CD14-positive monocyte (primary cell): ENCODE measurements at regions not wholly inside any gene's neighbourhood (a gene's known extent, or its start where the extent isn't known, plus 50 kb on each side); places are given as distances from the start of the nearest gene placed in this dataset.

ENCODE experiments used
- DNase-seq, 3 donors: peaks; one replicate each; pipeline ENCODE4 v3.0.0-alpha.2; 2011 to 2022
- H2AFZ ChIP-seq: 2 replicates; pipeline ENCODE4 v1.6.0; 2012; ENCODE audit warnings: mild to moderate bottlenecking, low read depth, low read length, inconsistent platforms; ENCODE audit not compliant: insufficient read depth, poor library complexity, severe bottlenecking
- H3K27ac ChIP-seq, 2 donors: 1 replicate in 1 of 2; 2 replicates in 1 of 2; pipeline ENCODE4 v1.5.1; 2012 to 2013; ENCODE audit warnings: low read length in 2 of 2, control low read depth in 1 of 2, inconsistent platforms in 1 of 2, low read depth in 1 of 2, mild to moderate bottlenecking in 1 of 2
- H3K27me3 ChIP-seq, 2 donors: one replicate each; pipeline versions ENCODE4 v1.6.0 to v1.6.1; 2011 to 2013; ENCODE audit warnings: low read length in 2 of 2; ENCODE audit not compliant: control insufficient read depth in 2 of 2, insufficient read depth in 2 of 2
- H3K36me3 ChIP-seq, 2 donors: replicated peaks in 1 of 2; 1 replicate in 1 of 2; 2 replicates in 1 of 2; pipeline versions ENCODE4 v1.5.1 to v1.6.1; 2012 to 2013; ENCODE audit warnings: low read length in 2 of 2, control low read depth in 1 of 2, inconsistent platforms in 1 of 2, mild to moderate bottlenecking in 1 of 2; ENCODE audit not compliant: insufficient read depth in 2 of 2, control insufficient read depth in 1 of 2
- H3K4me1 ChIP-seq, 2 donors: 1 replicate in 1 of 2; 2 replicates in 1 of 2; pipeline versions ENCODE4 v1.5.1 to v1.6.1; 2012 to 2013; ENCODE audit warnings: low read length in 2 of 2, control low read depth in 1 of 2, inconsistent platforms in 1 of 2, mild to moderate bottlenecking in 1 of 2, moderate library complexity in 1 of 2; ENCODE audit not compliant: insufficient read depth in 2 of 2, control insufficient read depth in 1 of 2
- H3K4me2 ChIP-seq: replicated peaks from 2 replicates; pipeline ENCODE3; 2012; ENCODE audit warnings: low read length, moderate library complexity, mild to moderate bottlenecking; ENCODE audit not compliant: poor library complexity, severe bottlenecking; ENCODE audit errors: extremely low read depth
- H3K4me3 ChIP-seq, 3 experiments: fragments of 200-600 bp in 1 of 3; sonication (generic) in 1 of 3; replicated peaks in 1 of 3; 1 replicate in 2 of 3; 2 replicates in 1 of 3; pipeline ENCODE4 v1.5.1; 2011 to 2013; ENCODE audit warnings: low read length in 3 of 3, mild to moderate bottlenecking in 3 of 3, control low read depth in 2 of 3, low read depth in 2 of 3, inconsistent platforms in 1 of 3, moderate library complexity in 1 of 3
- H3K79me2 ChIP-seq: 2 replicates; pipeline ENCODE4 v1.6.0; 2012; ENCODE audit warnings: mild to moderate bottlenecking, control low read depth, inconsistent platforms, low read length, moderate library complexity; ENCODE audit not compliant: insufficient read depth
- H3K9ac ChIP-seq: 2 replicates; pipeline ENCODE4 v1.6.0; 2017; ENCODE audit warnings: low read length, mild to moderate bottlenecking; ENCODE audit not compliant: insufficient read depth, poor library complexity, severe bottlenecking
- H3K9me3 ChIP-seq, 2 donors: replicated peaks in 1 of 2; 1 replicate in 1 of 2; 2 replicates in 1 of 2; pipeline versions ENCODE4 v1.5.1 to v1.6.1; 2012 to 2013; ENCODE audit warnings: low read length in 2 of 2, control low read depth in 1 of 2; ENCODE audit not compliant: control insufficient read depth in 1 of 2, insufficient read depth in 1 of 2
- H4K20me1 ChIP-seq: 2 replicates; pipeline ENCODE4 v1.6.0; 2012; ENCODE audit warnings: mild to moderate bottlenecking, low read length, control low read depth, moderate library complexity; ENCODE audit not compliant: insufficient read depth
- H3K27ac Mint-ChIP-seq, 7 donors: one replicate each; pipeline ENCODE4 v1.8.0; 2020; ENCODE audit warnings: mild to moderate bottlenecking in 7 of 7, mixed read lengths in 7 of 7, moderate library complexity in 6 of 7, inconsistent platforms in 2 of 7
- H3K27me3 Mint-ChIP-seq, 3 donors: one replicate each; pipeline ENCODE4 v1.8.0; 2021 to 2022; ENCODE audit warnings: low read depth in 3 of 3, mild to moderate bottlenecking in 3 of 3, mixed read lengths in 3 of 3, moderate library complexity in 3 of 3, inconsistent platforms in 1 of 3
- H3K36me3 Mint-ChIP-seq, 2 donors: one replicate each; pipeline ENCODE4 v1.8.0; 2020; ENCODE audit warnings: mixed read lengths in 2 of 2, inconsistent platforms in 1 of 2, mild to moderate bottlenecking in 1 of 2
- H3K4me1 Mint-ChIP-seq: one replicate; pipeline ENCODE4 v1.8.0; 2020; ENCODE audit warnings: mild to moderate bottlenecking, mixed read lengths
- H3K4me3 Mint-ChIP-seq, 2 donors: one replicate each; pipeline ENCODE4 v1.8.0; 2020; ENCODE audit warnings: mild to moderate bottlenecking in 2 of 2, mixed read lengths in 2 of 2, moderate library complexity in 1 of 2
- H3K9me3 Mint-ChIP-seq, 7 donors: one replicate each; pipeline ENCODE4 v1.8.0; 2020 to 2022; ENCODE audit warnings: mixed read lengths in 7 of 7, mild to moderate bottlenecking in 6 of 7, moderate library complexity in 6 of 7, inconsistent platforms in 2 of 7
- CTCF ChIP-seq: fragments of 200-600 bp; IDR thresholded peaks from one replicate; pipeline ENCODE4 v1.8.0; 2022; ENCODE audit warnings: antibody characterized with exemption, mild to moderate bottlenecking
- WGBS: methylation state at CpG from one replicate; pipeline ENCODE4 v1.1.5; 2013; ENCODE audit warnings: missing lambda C conversion rate; ENCODE audit not compliant: insufficient coverage; 5-methylcytosine and 5-hydroxymethylcytosine counted together
- intact Hi-C, 2 donors: fragments of 100-400 bp; cut with micrococcal nuclease; formaldehyde crosslinking; loops; one replicate each; pipeline versions ENCODE4 v1.15.0 to v1.15.1; 2023

- Mint-ChIP-seq H3K4me3 (no peak overlapping the region), H3K4me1 (peaks cover 13% of the 10 kb centered on the region), H3K9me3 (peaks cover 0 to 6% (median 2%) of the 10 kb centered on the region in 7 donors), H3K27me3 (no peaks in the 10 kb centered on the region), H3K27ac (no peak overlapping the region), H3K36me3 (no peaks in the 10 kb centered on the region)
- no peak for DNase-seq
- H3K4me3 ChIP-seq, result no peak overlapping the region
- H3K36me3 ChIP-seq, result no peaks in the 10 kb centered on the region
- H3K27ac ChIP-seq, result no peak overlapping the region
- H3K9me3 ChIP-seq, result no peaks in the 10 kb centered on the region
- H3K27me3 ChIP-seq, result no peaks in the 10 kb centered on the region
- no peak for TF ChIP-seq CTCF
- H3K9ac ChIP-seq, result no peak overlapping the region
- no peaks in the 10 kb centered on the region for H3K79me2 ChIP-seq
- H3K4me2 ChIP-seq, result no peak overlapping the region
- H4K20me1 ChIP-seq, result no peaks in the 10 kb centered on the region
- intact Hi-C loops, result no loop called here
- no CpG with 5 or more reads among the region's 2 CpGs for WGBS
- no peak overlapping the region for H2AFZ ChIP-seq
- peaks cover 0 to 5% of the 10 kb centered on the region in 2 donors for H3K4me1 ChIP-seq
These were observed 119.0 kb downstream of the ANKRD50 start for GRCh38 chr4:124593494-124593893.

DNA sequence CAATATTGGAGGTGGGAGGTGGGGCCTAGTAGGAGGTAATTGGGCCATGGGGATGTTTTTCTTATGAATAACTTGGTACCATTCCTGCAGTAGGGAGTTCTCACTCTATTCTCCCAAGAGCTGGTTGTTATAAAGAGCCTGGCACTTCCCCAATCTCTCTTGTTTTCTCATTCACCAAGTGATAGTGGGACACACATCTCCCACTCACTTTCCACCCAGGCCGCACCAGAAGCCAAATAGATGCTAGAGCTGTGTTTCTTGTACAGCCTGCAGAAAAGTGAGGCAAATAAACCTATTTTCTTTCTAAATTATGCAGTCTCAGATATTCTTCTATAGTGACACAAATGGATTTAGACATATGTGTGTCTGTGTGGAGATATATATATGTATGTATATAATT is 117.6 kb downstream of the ANKRD50 start:
- no peak for TF ChIP-seq CTCF
- Mint-ChIP-seq H3K4me3 (no peak overlapping the region), H3K36me3 (no peaks in the 10 kb centered on the region), H3K4me1 (peaks cover 13% of the 10 kb centered on the region), H3K27me3 (peaks cover 0 to 4% (median 0%) of the 10 kb centered on the region in 3 donors), H3K27ac (no peak overlapping the region), H3K9me3 (peaks cover 0 to 2% (median 0%) of the 10 kb centered on the region in 7 donors)
- WGBS, result no CpG with 5 or more reads among the region's 1 CpG
- no peak overlapping the region for H3K4me3 ChIP-seq
- no peaks in the 10 kb centered on the region for H3K36me3 ChIP-seq
- no peak overlapping the region for H3K9ac ChIP-seq
- intact Hi-C loops, result no loop called here
- peaks cover 0 to 5% of the 10 kb centered on the region in 2 donors for H3K4me1 ChIP-seq
- H2AFZ ChIP-seq, result no peak overlapping the region
- H3K79me2 ChIP-seq, result no peaks in the 10 kb centered on the region
- no peak for DNase-seq
- no peak overlapping the region for H3K27ac ChIP-seq
- no peaks in the 10 kb centered on the region for H4K20me1 ChIP-seq
- no peak overlapping the region for H3K4me2 ChIP-seq
- no peaks in the 10 kb centered on the region for H3K27me3 ChIP-seq
- H3K9me3 ChIP-seq, result no peaks in the 10 kb centered on the region
